ENCODE measurements at regions not wholly inside any gene's neighbourhood (a gene's known extent, or its start where the extent isn't known, plus 50 kb on each side); places are given as distances from the start of the nearest gene placed in this dataset.

DNA sequence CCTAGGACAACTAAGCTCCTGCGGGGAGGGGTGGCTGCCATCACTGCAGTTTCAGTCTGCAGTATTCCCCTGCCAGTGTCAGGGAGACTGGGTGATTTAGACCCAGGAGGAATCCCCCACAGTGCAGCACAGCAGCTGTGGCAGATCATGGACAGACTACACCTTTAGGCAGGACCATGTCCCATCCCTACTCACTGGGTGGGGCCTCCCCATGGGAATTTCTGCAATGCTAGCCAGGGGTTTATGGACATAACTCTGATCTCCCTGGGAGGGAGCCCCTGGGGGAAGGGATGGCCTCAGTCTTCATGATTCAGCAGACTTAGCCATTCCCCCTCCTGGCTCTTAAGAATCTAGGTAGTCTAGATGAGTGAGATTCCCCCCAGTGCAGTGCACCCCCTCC, 130.1 kb upstream of the STAC start:
- H3K4me3 ChIP-seq, result no peak overlapping the region
- H3K36me3 ChIP-seq, result no peaks in the 10 kb centered on the region
- no peaks in the 10 kb centered on the region for H3K27me3 ChIP-seq
- peaks cover 0 to 3% (median 0%) of the 10 kb centered on the region in 4 donors for H3K9me3 ChIP-seq
- no peak for TF ChIP-seq EP300 (IDR thresholded peaks at IDR 0.05)
- TF ChIP-seq POLR2A (IDR thresholded peaks at IDR 0.05), result no peak
- TF ChIP-seq POLR2AphosphoS5 (IDR thresholded peaks at IDR 0.05), result no peak
- TF ChIP-seq, protein P1, sequence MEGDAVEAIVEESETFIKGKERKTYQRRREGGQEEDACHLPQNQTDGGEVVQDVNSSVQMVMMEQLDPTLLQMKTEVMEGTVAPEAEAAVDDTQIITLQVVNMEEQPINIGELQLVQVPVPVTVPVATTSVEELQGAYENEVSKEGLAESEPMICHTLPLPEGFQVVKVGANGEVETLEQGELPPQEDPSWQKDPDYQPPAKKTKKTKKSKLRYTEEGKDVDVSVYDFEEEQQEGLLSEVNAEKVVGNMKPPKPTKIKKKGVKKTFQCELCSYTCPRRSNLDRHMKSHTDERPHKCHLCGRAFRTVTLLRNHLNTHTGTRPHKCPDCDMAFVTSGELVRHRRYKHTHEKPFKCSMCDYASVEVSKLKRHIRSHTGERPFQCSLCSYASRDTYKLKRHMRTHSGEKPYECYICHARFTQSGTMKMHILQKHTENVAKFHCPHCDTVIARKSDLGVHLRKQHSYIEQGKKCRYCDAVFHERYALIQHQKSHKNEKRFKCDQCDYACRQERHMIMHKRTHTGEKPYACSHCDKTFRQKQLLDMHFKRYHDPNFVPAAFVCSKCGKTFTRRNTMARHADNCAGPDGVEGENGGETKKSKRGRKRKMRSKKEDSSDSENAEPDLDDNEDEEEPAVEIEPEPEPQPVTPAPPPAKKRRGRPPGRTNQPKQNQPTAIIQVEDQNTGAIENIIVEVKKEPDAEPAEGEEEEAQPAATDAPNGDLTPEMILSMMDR (IDR thresholded peaks at IDR 0.05), result no peak
- no peak overlapping the region for H3K27ac ChIP-seq
- DNase-seq (no peak), ATAC-seq (ENCODE audit: low FRiP score in 2 of 2) (no peak)
- WGBS, 2 donors, result 71 to 100% methylated on average over 1 of the region's 1 CpG
- H3K4me1 ChIP-seq, result no peaks in the 10 kb centered on the region

DNA sequence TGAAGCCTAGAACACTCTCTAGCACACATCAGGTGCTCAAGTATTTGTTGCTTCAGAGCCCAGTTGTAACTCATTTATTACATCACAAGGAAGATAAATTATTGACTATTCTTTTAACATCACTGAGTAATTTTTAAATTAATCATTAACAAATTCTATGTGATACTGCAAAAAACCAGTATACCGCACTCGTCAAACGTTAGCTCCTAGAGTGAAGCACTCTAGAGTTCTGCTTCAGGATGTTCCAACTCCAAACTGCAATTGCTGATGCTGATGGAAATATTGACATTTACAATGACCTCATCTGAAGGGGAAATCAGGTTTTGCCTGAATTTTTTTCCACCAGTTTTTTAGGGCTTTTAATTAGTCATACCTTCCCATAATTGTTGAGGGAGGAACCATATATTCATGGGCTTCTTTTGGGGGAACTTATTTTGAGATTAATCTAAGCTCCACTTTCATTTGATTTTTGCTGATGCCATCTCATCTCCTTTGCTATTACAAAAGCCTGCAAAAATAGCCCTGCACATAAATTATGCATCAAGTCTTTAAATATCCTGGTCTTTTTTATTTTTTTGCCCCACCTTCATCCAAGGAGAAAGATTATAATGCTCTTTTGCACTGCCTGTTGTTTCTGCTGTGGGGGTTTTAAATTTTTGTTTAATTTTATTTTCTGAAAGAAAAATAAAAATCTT, 123.0 kb upstream of the STAC start:
- Histone ChIP-seq H3K27ac (no peak overlapping the region), H3K27me3 (no peaks in the 10 kb centered on the region), H3K9me3 (peaks cover 0 to 3% (median 0%) of the 10 kb centered on the region in 4 donors), H3K4me1 (no peaks in the 10 kb centered on the region), H3K36me3 (no peaks in the 10 kb centered on the region), H3K4me3 (no peak overlapping the region)
- no peak for ATAC-seq (ENCODE audit: low FRiP score in 2 of 2)
- no peak for TF ChIP-seq EP300 (IDR thresholded peaks at IDR 0.05)
- no peak for DNase-seq
- WGBS, 2 donors, result 78 to 84% methylated on average over 3 of the region's 3 CpGs

DNA sequence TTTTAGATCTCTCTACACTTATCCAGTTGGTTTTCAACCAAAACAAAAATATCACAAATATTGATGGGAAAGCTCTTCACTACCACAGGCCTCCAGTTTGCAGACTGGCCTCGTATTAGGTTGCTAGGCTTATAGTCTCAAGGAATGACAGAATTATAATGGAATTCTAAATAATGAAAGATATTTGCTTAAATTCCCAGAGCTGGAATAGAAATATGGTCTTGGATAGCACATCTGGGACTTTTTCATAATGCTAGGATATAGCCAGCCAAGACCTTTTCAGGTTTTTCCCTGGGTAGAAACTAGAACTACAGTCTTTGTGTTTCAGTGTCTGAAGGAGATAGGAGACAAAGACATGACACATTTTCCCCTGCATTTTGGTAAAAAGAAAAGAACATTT, 121.9 kb upstream of the STAC start:
- no peak for ATAC-seq (ENCODE audit: low FRiP score in 2 of 2)
- Histone ChIP-seq H3K36me3 (no peaks in the 10 kb centered on the region), H3K27me3 (no peaks in the 10 kb centered on the region), H3K4me3 (no peak overlapping the region), H3K27ac (no peak overlapping the region), H3K4me1 (no peaks in the 10 kb centered on the region), H3K9me3 (no peaks in the 10 kb centered on the region)
- DNase-seq, result no peak
- TF ChIP-seq POLR2A (IDR thresholded peaks at IDR 0.05) (no peak), POLR2AphosphoS5 (IDR thresholded peaks at IDR 0.05) (no peak), EP300 (IDR thresholded peaks at IDR 0.05) (no peak)
- TF ChIP-seq, protein P1 (IDR thresholded peaks at IDR 0.05), result no peak
- WGBS, 2 donors, result 79 to 94% methylated on average over 1 of the region's 1 CpG

DNA sequence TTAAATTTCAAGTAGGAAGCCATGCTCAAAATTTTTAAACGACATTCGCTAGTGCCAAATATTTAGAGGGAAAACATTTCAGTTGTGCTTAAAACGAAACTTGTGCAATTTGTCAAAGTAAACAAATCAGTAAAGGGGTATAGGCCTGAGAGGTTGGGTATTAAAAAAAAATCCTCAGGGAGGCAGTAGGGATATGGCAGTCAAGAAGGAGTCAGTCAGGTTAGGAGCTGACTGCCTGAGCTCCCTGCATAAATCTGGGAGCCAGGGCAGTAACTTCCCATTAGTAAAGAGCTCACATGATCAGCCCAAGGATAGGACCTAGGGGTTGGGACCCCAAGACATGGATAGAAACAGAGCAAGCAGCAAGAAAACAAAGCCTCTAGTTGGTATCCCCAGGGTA, 120.7 kb upstream of the STAC start:
- no peak overlapping the region for H3K4me3 ChIP-seq
- no peaks in the 10 kb centered on the region for H3K9me3 ChIP-seq
- ATAC-seq (ENCODE audit: low FRiP score in 2 of 2) (no peak), DNase-seq (no peak)
- no peak for TF ChIP-seq POLR2A (IDR thresholded peaks at IDR 0.05)
- no peak for TF ChIP-seq EP300 (IDR thresholded peaks at IDR 0.05)
- TF ChIP-seq POLR2AphosphoS5 (IDR thresholded peaks at IDR 0.05), result no peak
- TF ChIP-seq, protein P1 (IDR thresholded peaks at IDR 0.05), result no peak
- no peaks in the 10 kb centered on the region for H3K36me3 ChIP-seq
- H3K27ac ChIP-seq, result no peak overlapping the region
- WGBS, 2 donors, result 48 to 51% methylated on average over 3 of the region's 3 CpGs
- no peaks in the 10 kb centered on the region for H3K4me1 ChIP-seq
- no peaks in the 10 kb centered on the region for H3K27me3 ChIP-seq

DNA sequence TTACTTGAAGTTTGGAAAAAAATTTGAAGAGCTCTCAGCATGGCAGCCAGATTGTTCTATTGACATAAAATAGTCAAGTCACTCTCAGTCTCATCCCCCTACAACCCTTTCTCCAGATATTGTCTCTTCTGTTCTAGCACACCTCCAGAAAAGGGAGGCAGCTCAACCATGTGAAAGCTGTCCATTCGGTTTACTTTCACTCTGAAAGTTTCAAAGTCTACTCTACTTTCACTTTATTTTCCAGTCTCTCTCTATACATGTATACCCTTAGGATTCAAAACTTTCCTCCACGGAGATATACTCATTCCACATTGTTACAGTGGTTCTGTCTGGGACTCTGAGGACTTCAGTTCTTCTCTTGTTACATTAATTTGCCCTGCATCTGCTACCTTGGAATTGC, 111.0 kb upstream of the STAC start:
- no peak overlapping the region for H3K27ac ChIP-seq
- H3K27me3 ChIP-seq, result no peaks in the 10 kb centered on the region
- H3K36me3 ChIP-seq, result no peaks in the 10 kb centered on the region
- DNase-seq (no peak), ATAC-seq (ENCODE audit: low FRiP score in 2 of 2) (no peak)
- 55 to 85% methylated on average over 2 of the region's 2 CpGs for WGBS, 2 donors
- TF ChIP-seq, protein P1 (IDR thresholded peaks at IDR 0.05), result no peak
- TF ChIP-seq EP300 (IDR thresholded peaks at IDR 0.05), result no peak
- TF ChIP-seq POLR2AphosphoS5 (IDR thresholded peaks at IDR 0.05), result no peak
- no peak for TF ChIP-seq POLR2A (IDR thresholded peaks at IDR 0.05)
- H3K9me3 ChIP-seq, result no peaks in the 10 kb centered on the region
- H3K4me1 ChIP-seq, result no peaks in the 10 kb centered on the region
- H3K4me3 ChIP-seq, result no peak overlapping the region

Measured in upper lobe of left lung (tissue), 6 donors.